Brain microvascular endothelial cell (primary cell): ENCODE measurements at regions not wholly inside any gene's neighbourhood (a gene's known extent, or its start where the extent isn't known, plus 50 kb on each side); places are given as distances from the start of the nearest gene placed in this dataset.

Experiments
- DNase-seq: peaks from one replicate; pipeline ENCODE4 v3.0.0-alpha.2; 2020
- H3K27ac ChIP-seq: fragments of 250-450 bp; sonication (Bioruptor Pico); 2 replicates; pipeline ENCODE4 v1.5.1; 2020; ENCODE audit warnings: mild to moderate bottlenecking, moderate library complexity
- H3K27me3 ChIP-seq: fragments of 250-450 bp; sonication (Bioruptor Pico); replicated peaks from 2 replicates; pipeline ENCODE4 v1.5.1; 2020; ENCODE audit warnings: mild to moderate bottlenecking
- H3K36me3 ChIP-seq: fragments of 250-450 bp; sonication (Bioruptor Pico); replicated peaks from 2 replicates; pipeline ENCODE4 v1.5.1; 2020; ENCODE audit warnings: mild to moderate bottlenecking
- H3K4me3 ChIP-seq: 2 replicates; pipeline ENCODE4 v1.5.1; 2011; ENCODE audit warnings: low read depth, mild to moderate bottlenecking, control low read depth, low read length, moderate library complexity
- in situ Hi-C: cut with HindIII; loops from 2 replicates; pipeline ENCODE4 v1.10.0; 2017; ENCODE audit warnings: low sequenced_read_pairs, low pct_ligation_motif_present
- TF ChIP-seq, protein P1 (sequence below): IDR thresholded peaks from 2 replicates; pipeline ENCODE4 v1.5.1; 2011; ENCODE audit warnings: low read depth, mild to moderate bottlenecking, moderate library complexity, low read length, control low read depth, inconsistent platforms; ENCODE audit errors: missing control alignments

DNA sequence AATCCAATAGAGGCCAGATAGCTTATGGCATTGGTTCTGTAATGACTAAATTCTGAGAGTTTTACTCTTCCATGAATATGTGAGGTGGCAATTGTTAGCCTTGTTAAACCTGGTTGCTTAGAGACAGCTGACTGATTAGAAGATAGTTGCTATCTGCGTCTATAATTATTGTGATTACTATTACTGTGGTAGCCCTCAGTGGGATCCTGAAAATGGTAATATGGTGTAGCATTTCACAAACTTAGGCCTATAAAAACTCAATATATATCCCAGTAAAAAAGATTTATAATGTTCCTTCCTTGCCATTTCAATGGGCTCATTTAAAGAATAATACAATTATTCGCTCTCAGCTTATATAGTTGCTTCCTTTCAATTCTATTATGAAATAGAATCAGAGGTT lies 405.8 kb upstream of the CDH2 start:
- TF ChIP-seq, protein P1, sequence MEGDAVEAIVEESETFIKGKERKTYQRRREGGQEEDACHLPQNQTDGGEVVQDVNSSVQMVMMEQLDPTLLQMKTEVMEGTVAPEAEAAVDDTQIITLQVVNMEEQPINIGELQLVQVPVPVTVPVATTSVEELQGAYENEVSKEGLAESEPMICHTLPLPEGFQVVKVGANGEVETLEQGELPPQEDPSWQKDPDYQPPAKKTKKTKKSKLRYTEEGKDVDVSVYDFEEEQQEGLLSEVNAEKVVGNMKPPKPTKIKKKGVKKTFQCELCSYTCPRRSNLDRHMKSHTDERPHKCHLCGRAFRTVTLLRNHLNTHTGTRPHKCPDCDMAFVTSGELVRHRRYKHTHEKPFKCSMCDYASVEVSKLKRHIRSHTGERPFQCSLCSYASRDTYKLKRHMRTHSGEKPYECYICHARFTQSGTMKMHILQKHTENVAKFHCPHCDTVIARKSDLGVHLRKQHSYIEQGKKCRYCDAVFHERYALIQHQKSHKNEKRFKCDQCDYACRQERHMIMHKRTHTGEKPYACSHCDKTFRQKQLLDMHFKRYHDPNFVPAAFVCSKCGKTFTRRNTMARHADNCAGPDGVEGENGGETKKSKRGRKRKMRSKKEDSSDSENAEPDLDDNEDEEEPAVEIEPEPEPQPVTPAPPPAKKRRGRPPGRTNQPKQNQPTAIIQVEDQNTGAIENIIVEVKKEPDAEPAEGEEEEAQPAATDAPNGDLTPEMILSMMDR = no peak
- Histone ChIP-seq H3K36me3 (no peaks in the 10 kb centered on the region), H3K4me3 (no peak overlapping the region), H3K27ac (no peak overlapping the region), H3K27me3 (no peaks in the 10 kb centered on the region)
- in situ Hi-C loops = no loop called here
- DNase-seq = no peak

DNA sequence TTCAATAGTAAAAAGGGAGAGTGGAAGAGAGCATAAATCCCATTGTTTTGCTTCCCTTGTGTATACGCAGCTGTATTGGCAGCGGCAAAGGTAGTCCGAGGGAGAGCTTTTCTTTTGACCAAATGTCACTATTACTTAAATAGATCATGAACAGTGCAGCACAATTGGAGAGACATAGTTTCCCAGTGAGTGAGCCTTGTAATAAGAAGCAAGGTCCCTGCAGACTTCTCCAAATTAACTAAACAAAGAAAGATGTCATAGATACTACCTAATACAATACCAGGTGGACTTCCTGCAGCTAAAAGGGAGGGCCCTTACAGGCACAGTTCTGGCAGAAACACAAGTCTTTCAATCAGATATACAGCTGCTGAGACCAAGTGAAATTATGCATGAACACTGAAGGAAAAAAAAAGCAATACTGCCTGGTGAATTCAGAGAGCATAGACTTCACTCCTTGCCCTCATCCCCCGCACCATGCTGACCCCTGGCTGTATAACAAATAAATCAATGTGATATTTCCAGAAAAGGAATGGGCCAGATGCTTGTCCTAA lies 404.7 kb upstream of the CDH2 start:
- H3K27ac ChIP-seq = no peak overlapping the region
- in situ Hi-C loops = no loop called here
- TF ChIP-seq, protein P1 = no peak
- no peak overlapping the region for H3K4me3 ChIP-seq
- H3K27me3 ChIP-seq = no peaks in the 10 kb centered on the region
- H3K36me3 ChIP-seq = no peaks in the 10 kb centered on the region
- DNase-seq = no peak

DNA sequence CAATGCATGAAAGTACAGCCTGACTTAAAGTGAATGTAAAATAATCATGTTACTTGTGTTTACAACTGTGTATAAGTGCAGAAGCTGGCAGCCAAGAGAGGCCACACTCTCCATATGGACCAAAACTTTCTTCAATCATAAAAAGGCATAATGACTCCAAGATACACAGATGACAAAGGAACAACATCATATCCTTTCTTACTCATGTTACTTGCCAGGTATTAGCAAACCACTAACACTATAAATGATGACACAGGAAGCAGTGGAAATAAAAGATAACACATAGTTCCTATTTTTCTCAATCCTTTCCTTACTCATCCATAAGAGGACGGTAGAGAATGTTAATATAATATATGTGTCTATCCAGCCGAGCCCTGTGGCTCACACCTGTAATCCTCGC lies 400.0 kb upstream of the CDH2 start:
- no peak for DNase-seq
- H3K36me3 ChIP-seq = no peaks in the 10 kb centered on the region
- no peak overlapping the region for H3K27ac ChIP-seq
- in situ Hi-C loops = no loop called here
- no peak overlapping the region for H3K4me3 ChIP-seq
- TF ChIP-seq, protein P1 = no peak
- no peaks in the 10 kb centered on the region for H3K27me3 ChIP-seq

DNA sequence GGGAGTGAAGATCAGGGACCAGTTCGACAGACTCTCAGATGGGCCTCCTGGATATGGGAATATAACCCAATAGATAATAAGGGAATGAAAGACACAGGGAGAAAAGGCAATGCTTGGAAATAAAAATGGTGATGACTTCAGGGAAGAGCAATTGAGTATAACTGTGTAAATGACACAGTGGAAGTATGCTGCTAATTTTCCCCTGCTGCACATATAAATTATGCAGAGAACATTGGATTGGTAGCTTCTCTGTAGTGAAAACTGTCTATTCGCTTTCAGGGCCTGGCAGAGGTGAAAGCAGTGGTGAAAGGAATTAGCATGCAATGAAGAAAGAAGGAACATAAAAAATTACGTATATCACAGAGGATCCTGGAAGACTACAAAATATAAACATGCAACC lies 398.2 kb upstream of the CDH2 start:
- TF ChIP-seq, protein P1 = no peak
- H3K4me3 ChIP-seq = no peak overlapping the region
- no peaks in the 10 kb centered on the region for H3K36me3 ChIP-seq
- H3K27ac ChIP-seq = no peak overlapping the region
- in situ Hi-C loops = no loop called here
- no peaks in the 10 kb centered on the region for H3K27me3 ChIP-seq
- DNase-seq = no peak

DNA sequence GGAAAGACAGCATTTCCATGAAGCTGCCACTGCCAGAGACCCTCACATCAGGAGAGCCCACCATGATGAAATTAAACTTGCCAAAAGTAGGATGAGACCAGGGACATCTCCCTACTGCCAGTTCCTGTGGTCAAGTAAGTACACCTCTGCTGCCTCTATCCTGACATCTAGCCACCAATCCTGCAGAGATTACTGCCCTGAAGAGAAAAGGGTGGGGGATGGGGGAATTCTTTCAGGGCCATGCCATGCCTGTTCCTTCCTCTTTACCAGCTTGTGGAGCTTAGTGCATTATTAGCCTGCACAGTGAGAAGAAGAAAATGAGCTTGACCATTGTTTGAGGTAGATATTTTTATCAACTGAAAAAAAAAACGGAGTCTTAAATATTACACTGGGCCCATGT lies 397.2 kb upstream of the CDH2 start:
- TF ChIP-seq, protein P1 = no peak
- Histone ChIP-seq H3K27me3 (no peaks in the 10 kb centered on the region), H3K27ac (no peak overlapping the region), H3K4me3 (no peak overlapping the region), H3K36me3 (no peaks in the 10 kb centered on the region)
- DNase-seq = no peak
- in situ Hi-C loops = no loop called here

DNA sequence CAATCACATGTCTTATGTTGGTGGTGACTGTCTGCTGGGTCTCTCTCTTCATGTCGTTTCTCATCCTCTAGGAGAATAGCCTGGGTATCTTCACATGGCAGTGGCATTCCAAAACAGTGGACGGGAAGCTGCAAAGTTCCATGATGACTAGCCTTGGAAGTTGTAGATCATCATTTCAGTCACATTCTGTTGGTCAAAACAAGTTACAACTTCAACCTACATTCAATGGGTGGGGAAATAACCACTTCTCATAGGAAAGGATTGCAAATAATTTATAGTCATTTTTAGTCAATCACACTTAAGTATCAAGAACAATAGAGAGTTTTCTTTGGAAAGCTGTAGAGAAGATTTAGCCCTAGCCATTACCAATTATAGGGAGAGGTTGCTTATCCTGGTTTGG lies 395.0 kb upstream of the CDH2 start:
- DNase-seq = no peak
- Histone ChIP-seq H3K4me3 (no peak overlapping the region), H3K36me3 (no peaks in the 10 kb centered on the region), H3K27me3 (no peaks in the 10 kb centered on the region), H3K27ac (no peak overlapping the region)
- in situ Hi-C loops = no loop called here
- TF ChIP-seq, protein P1 = no peak
